ENCODE measurements at regions not wholly inside any gene's neighbourhood (a gene's known extent, or its start where the extent isn't known, plus 50 kb on each side); places are given as distances from the start of the nearest gene placed in this dataset.

DNA sequence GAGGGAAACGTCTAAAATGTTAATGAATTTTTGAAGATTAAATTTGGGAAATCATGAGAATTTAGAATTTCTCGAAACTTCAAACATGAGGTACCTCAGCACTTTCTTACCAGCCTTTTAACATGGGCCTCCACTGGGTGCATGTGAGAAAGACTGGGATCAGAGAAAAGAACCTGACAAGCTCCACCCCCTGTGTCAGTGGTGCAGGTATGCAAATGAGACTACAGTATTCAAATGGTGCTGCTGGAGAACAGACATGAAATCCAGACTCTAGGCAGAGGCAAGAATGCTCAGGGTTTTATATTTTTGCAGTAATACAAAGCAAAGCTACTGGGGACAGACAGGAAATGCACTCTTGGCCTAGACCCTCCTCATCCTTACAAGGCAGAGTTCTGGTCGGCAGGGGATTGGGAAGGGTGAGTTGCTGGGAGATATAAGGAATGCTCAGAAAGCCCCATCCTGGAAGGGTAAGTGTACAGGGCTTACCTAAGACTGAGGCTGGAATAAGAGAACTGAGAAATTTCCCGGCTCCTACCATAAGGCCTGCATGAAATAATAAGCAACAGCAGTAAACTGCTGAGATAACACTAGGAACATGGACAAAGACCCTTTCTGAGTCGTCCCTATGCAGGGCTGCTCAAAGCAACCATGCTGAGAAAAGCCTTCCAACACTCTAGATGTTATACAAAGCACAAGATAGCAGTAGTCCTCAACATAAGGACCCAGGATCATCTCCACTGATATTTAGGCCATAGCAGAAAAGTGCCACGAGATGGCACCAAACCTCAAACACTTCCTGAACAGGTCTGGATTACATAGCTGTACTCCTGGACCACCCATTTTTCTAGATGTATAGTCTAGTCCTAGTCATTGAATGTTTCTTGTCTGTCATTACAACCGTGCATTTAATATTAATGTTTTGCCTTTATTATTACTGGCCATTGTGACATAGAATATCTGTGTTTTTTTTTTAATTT lies 260.8 kb downstream of the RASSF9 start:
- no peak for DNase-seq (ENCODE audit: low spot score)
- Mint-ChIP-seq H3K36me3 (ENCODE audit: low read depth) (peaks cover 1% of the 10 kb centered on the region), H3K27ac (ENCODE audit: unreplicated experiment) (no peak overlapping the region)

GRCh38 chr12:85580562-85581168 lies 255.5 kb downstream of the RASSF9 start:
- no peak for TF ChIP-seq CTCF (IDR thresholded peaks at IDR 0.05)
- H3K4me3 Mint-ChIP-seq (ENCODE audit: unreplicated experiment) = no peak overlapping the region
- H3K27me3 Mint-ChIP-seq (ENCODE audit: low read depth) = peaks cover 15% of the 10 kb centered on the region
- H3K4me1 Mint-ChIP-seq (ENCODE audit: low read depth) = no peaks in the 10 kb centered on the region
- DNase-seq (ENCODE audit: low spot score) = no peak
- H3K9me3 Mint-ChIP-seq (ENCODE audit: low read depth) = no peaks in the 10 kb centered on the region
- H3K27ac Mint-ChIP-seq (ENCODE audit: unreplicated experiment) = no peak overlapping the region
- H3K36me3 Mint-ChIP-seq (ENCODE audit: low read depth) = peaks cover 1% of the 10 kb centered on the region

More for the DNA sequence above, 260.8 kb downstream of the RASSF9 start:
- Mint-ChIP-seq H3K4me3 (ENCODE audit: unreplicated experiment) (no peak overlapping the region), H3K4me1 (ENCODE audit: low read depth) (peaks cover 10% of the 10 kb centered on the region), H3K27me3 (ENCODE audit: low read depth) (peaks cover 8% of the 10 kb centered on the region), H3K9me3 (ENCODE audit: low read depth) (no peaks in the 10 kb centered on the region)
- peak; percentile 88 for TF ChIP-seq CTCF (IDR thresholded peaks at IDR 0.05)

- H3K4me1 Mint-ChIP-seq (ENCODE audit: low read depth) = no peaks in the 10 kb centered on the region
- DNase-seq (ENCODE audit: low spot score) = no peak
- peaks cover 8% of the 10 kb centered on the region for H3K9me3 Mint-ChIP-seq (ENCODE audit: low read depth)
- H3K27me3 Mint-ChIP-seq (ENCODE audit: low read depth) = peaks cover 11% of the 10 kb centered on the region
- TF ChIP-seq CTCF (IDR thresholded peaks at IDR 0.05) = no peak
- no peak overlapping the region for H3K27ac Mint-ChIP-seq (ENCODE audit: unreplicated experiment)
- H3K4me3 Mint-ChIP-seq (ENCODE audit: unreplicated experiment) = no peak overlapping the region
- H3K36me3 Mint-ChIP-seq (ENCODE audit: low read depth) = no peaks in the 10 kb centered on the region
These were observed 249.1 kb downstream of the RASSF9 start for GRCh38 chr12:85587158-85587557.

- H3K27ac Mint-ChIP-seq (ENCODE audit: unreplicated experiment) = no peak overlapping the region
- H3K27me3 Mint-ChIP-seq (ENCODE audit: low read depth) = peaks cover 7% of the 10 kb centered on the region
- H3K36me3 Mint-ChIP-seq (ENCODE audit: low read depth) = no peaks in the 10 kb centered on the region
- DNase-seq (ENCODE audit: low spot score) = no peak
- no peak for TF ChIP-seq CTCF (IDR thresholded peaks at IDR 0.05)
- no peaks in the 10 kb centered on the region for H3K4me1 Mint-ChIP-seq (ENCODE audit: low read depth)
- H3K4me3 Mint-ChIP-seq (ENCODE audit: unreplicated experiment) = no peak overlapping the region
- peaks cover 8% of the 10 kb centered on the region for H3K9me3 Mint-ChIP-seq (ENCODE audit: low read depth)
These were observed 248.0 kb downstream of the RASSF9 start for GRCh38 chr12:85588221-85588620.

DNA sequence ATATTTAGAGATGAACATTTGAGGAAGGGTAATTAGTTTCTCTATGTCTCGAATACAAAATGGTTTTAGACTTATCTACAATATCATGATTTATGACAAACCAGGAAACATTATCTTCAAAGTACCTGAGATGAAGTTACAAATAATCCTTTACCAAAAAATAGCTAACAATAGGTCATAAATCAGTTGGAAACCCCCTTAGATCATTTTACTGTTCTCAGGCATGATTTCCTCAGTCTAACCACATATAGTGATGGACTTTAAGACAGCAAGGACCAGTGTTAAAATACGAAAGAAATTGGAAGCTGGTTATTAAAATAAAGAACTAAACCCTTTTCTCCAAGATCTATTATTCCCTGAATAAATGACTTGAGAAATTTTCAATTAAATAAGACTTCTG lies 235.4 kb downstream of the RASSF9 start:
- no peaks in the 10 kb centered on the region for H3K36me3 Mint-ChIP-seq (ENCODE audit: low read depth)
- H3K4me3 Mint-ChIP-seq (ENCODE audit: unreplicated experiment) = no peak overlapping the region
- H3K9me3 Mint-ChIP-seq (ENCODE audit: low read depth) = peaks cover 6% of the 10 kb centered on the region
- TF ChIP-seq CTCF (IDR thresholded peaks at IDR 0.05) = no peak
- H3K27ac Mint-ChIP-seq (ENCODE audit: unreplicated experiment) = no peak overlapping the region
- DNase-seq (ENCODE audit: low spot score) = no peak
- H3K27me3 Mint-ChIP-seq (ENCODE audit: low read depth) = peaks cover 14% of the 10 kb centered on the region
- no peaks in the 10 kb centered on the region for H3K4me1 Mint-ChIP-seq (ENCODE audit: low read depth)

Measured in chondrocyte (in vitro differentiated cells).